Endodermal cell (in vitro differentiated cells): ENCODE measurements at regions not wholly inside any gene's neighbourhood (a gene's known extent, or its start where the extent isn't known, plus 50 kb on each side); places are given as distances from the start of the nearest gene placed in this dataset.

Experiments
- DNase-seq: peaks from one replicate; pipeline ENCODE4 v3.0.0-alpha.2; 2017
- H3K27ac ChIP-seq: 2 replicates; pipeline ENCODE4 v1.5.1; 2013; ENCODE audit warnings: mild to moderate bottlenecking, low read depth, low read length, moderate library complexity
- H3K27me3 ChIP-seq: 2 replicates; pipeline ENCODE4 v1.6.1; 2013; ENCODE audit warnings: mild to moderate bottlenecking, low read length, moderate library complexity; ENCODE audit not compliant: insufficient read depth, control insufficient read depth, poor library complexity, severe bottlenecking
- H3K36me3 ChIP-seq: 2 replicates; pipeline ENCODE4 v1.7.0; 2013; ENCODE audit warnings: mild to moderate bottlenecking, low read length, moderate library complexity; ENCODE audit not compliant: control insufficient read depth, insufficient read depth
- H3K4me1 ChIP-seq: one replicate; pipeline ENCODE4 v1.7.0; 2013; ENCODE audit warnings: low read length; ENCODE audit not compliant: control insufficient read depth, insufficient read depth
- H3K4me3 ChIP-seq: 2 replicates; pipeline ENCODE4 v1.5.1; 2013; ENCODE audit warnings: mild to moderate bottlenecking, low read length, moderate library complexity
- H3K9ac ChIP-seq: 2 replicates; pipeline ENCODE4 v1.6.1; 2013; ENCODE audit warnings: mild to moderate bottlenecking, low read length, moderate library complexity; ENCODE audit not compliant: poor library complexity, severe bottlenecking; ENCODE audit errors: extremely low read depth
- H3K9me3 ChIP-seq: 2 replicates; pipeline ENCODE4 v1.6.1; 2013; ENCODE audit warnings: mild to moderate bottlenecking, low read length, moderate library complexity; ENCODE audit not compliant: control insufficient read depth
- H3K27ac Mint-ChIP-seq: 2 replicates; pipeline ENCODE4 v1.8.0; 2020; ENCODE audit warnings: mixed read lengths
- H3K27me3 Mint-ChIP-seq: 2 replicates; pipeline ENCODE4 v1.8.0; 2021; ENCODE audit warnings: mild to moderate bottlenecking, mixed read lengths; ENCODE audit not compliant: insufficient read depth
- H3K36me3 Mint-ChIP-seq: 2 replicates; pipeline ENCODE4 v1.8.0; 2020; ENCODE audit warnings: low read depth, mixed read lengths
- H3K4me1 Mint-ChIP-seq: 2 replicates; pipeline ENCODE4 v1.8.0; 2020; ENCODE audit warnings: mixed read lengths
- H3K4me3 Mint-ChIP-seq: 2 replicates; pipeline ENCODE4 v1.8.0; 2020; ENCODE audit warnings: mild to moderate bottlenecking, moderate library complexity, mixed read lengths
- H3K9me3 Mint-ChIP-seq: 2 replicates; pipeline ENCODE4 v1.8.0; 2020; ENCODE audit warnings: mild to moderate bottlenecking, mixed read lengths
- CTCF ChIP-seq: fragments of 200-600 bp; sonication (generic); conservative IDR thresholded peaks from 2 replicates; pipeline ENCODE4 v1.5.0; 2021; ENCODE audit warnings: antibody characterized with exemption, mild to moderate bottlenecking
- WGBS, 2 experiments: methylation state at CpG; one replicate each; pipeline versions ENCODE4 v1.1.5 to v1.1.7; 2013; ENCODE audit warnings: missing lambda C conversion rate in 2 of 2, mixed read lengths in 1 of 2; ENCODE audit not compliant: insufficient coverage in 1 of 2, insufficient read length in 1 of 2; 5-methylcytosine and 5-hydroxymethylcytosine counted together

- Mint-ChIP-seq H3K9me3 (no peaks in the 10 kb centered on the region), H3K4me3 (no peak overlapping the region)
- TF ChIP-seq CTCF: no peak
Observed at GRCh38 chrX:111013778-111014455, 82.1 kb upstream of the PAK3 start.

GRCh38 chrX:111010111-111010510, 85.9 kb upstream of the PAK3 start:
- TF ChIP-seq CTCF: no peak

More at GRCh38 chrX:111013778-111014455, 82.1 kb upstream of the PAK3 start:
- no peak for DNase-seq
- Mint-ChIP-seq H3K27ac (no peak overlapping the region), H3K27me3 (peaks cover 19% of the 10 kb centered on the region), H3K4me1 (peaks cover 12% of the 10 kb centered on the region), H3K36me3 (no peaks in the 10 kb centered on the region)
- no peak overlapping the region for H3K9ac ChIP-seq
- no peaks in the 10 kb centered on the region for H3K4me1 ChIP-seq
- H3K4me3 ChIP-seq: no peak overlapping the region
- H3K36me3 ChIP-seq: no peaks in the 10 kb centered on the region
- no peaks in the 10 kb centered on the region for H3K27me3 ChIP-seq
- 94 to 100% methylated on average over 2 to 3 of the region's 3 CpGs for WGBS, 2 experiments
- no peaks in the 10 kb centered on the region for H3K9me3 ChIP-seq
- H3K27ac ChIP-seq: no peak overlapping the region

GRCh38 chrX:111009256-111009655, 86.7 kb upstream of the PAK3 start:
- H3K4me3 ChIP-seq: no peak overlapping the region
- Mint-ChIP-seq H3K27me3 (peaks cover 28% of the 10 kb centered on the region), H3K36me3 (no peaks in the 10 kb centered on the region), H3K27ac (no peak overlapping the region), H3K4me1 (peaks cover 12% of the 10 kb centered on the region), H3K4me3 (no peak overlapping the region), H3K9me3 (no peaks in the 10 kb centered on the region)
- no peaks in the 10 kb centered on the region for H3K36me3 ChIP-seq
- DNase-seq: no peak
- 63% methylated on average over 3 of the region's 3 CpGs; no CpG with 5 or more reads in 1 of the 2 experiments for WGBS, 2 experiments
- no peak overlapping the region for H3K27ac ChIP-seq
- TF ChIP-seq CTCF: no peak
- no peaks in the 10 kb centered on the region for H3K9me3 ChIP-seq
- no peaks in the 10 kb centered on the region for H3K4me1 ChIP-seq
- no peaks in the 10 kb centered on the region for H3K27me3 ChIP-seq
- no peak overlapping the region for H3K9ac ChIP-seq

More at GRCh38 chrX:111010111-111010510, 85.9 kb upstream of the PAK3 start:
- Histone ChIP-seq H3K9me3 (no peaks in the 10 kb centered on the region), H3K27ac (no peak overlapping the region), H3K4me1 (no peaks in the 10 kb centered on the region), H3K4me3 (no peak overlapping the region), H3K9ac (no peak overlapping the region), H3K36me3 (no peaks in the 10 kb centered on the region), H3K27me3 (no peaks in the 10 kb centered on the region)
- H3K27ac Mint-ChIP-seq: no peak overlapping the region
- WGBS, 2 experiments: 78% methylated on average over 2 of the region's 3 CpGs; no CpG with 5 or more reads in 1 of the 2 experiments
- no peak for DNase-seq
- H3K4me1 Mint-ChIP-seq: peaks cover 12% of the 10 kb centered on the region
- no peaks in the 10 kb centered on the region for H3K36me3 Mint-ChIP-seq
- H3K9me3 Mint-ChIP-seq: no peaks in the 10 kb centered on the region
- H3K27me3 Mint-ChIP-seq: peaks cover 28% of the 10 kb centered on the region
- H3K4me3 Mint-ChIP-seq: no peak overlapping the region
